ENCODE measurements at regions not wholly inside any gene's neighbourhood (a gene's known extent, or its start where the extent isn't known, plus 50 kb on each side); places are given as distances from the start of the nearest gene placed in this dataset.

DNA sequence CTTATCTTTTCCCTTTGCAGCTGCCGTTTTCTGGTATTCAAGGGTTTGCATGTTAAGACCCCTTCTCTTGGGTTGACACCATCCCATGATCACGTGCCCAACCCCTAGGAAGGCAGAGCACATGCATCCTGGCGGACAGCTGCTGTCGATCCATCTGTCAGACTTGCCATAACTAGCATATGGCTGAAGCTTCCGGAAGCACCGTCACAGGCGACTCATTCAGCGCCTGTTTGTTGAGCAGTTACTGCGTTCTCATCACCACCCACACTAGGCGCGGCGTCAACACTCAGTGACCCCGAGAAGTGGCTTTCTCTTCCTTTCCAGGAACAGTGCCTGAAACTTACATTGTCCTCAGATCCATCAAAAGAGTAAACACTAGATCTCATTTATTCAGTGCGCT, 93.6 kb downstream of the SOX1 start:
- TF ChIP-seq, protein P1, sequence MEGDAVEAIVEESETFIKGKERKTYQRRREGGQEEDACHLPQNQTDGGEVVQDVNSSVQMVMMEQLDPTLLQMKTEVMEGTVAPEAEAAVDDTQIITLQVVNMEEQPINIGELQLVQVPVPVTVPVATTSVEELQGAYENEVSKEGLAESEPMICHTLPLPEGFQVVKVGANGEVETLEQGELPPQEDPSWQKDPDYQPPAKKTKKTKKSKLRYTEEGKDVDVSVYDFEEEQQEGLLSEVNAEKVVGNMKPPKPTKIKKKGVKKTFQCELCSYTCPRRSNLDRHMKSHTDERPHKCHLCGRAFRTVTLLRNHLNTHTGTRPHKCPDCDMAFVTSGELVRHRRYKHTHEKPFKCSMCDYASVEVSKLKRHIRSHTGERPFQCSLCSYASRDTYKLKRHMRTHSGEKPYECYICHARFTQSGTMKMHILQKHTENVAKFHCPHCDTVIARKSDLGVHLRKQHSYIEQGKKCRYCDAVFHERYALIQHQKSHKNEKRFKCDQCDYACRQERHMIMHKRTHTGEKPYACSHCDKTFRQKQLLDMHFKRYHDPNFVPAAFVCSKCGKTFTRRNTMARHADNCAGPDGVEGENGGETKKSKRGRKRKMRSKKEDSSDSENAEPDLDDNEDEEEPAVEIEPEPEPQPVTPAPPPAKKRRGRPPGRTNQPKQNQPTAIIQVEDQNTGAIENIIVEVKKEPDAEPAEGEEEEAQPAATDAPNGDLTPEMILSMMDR (IDR thresholded peaks at IDR 0.05) = no peak
- TF ChIP-seq POLR2A (IDR thresholded peaks at IDR 0.05; ENCODE audit: low read depth) (no peak), POLR2AphosphoS5 (IDR thresholded peaks at IDR 0.05) (no peak)

All from esophagus muscularis mucosa (tissue), 3 donors.